ENCODE measurements at regions not wholly inside any gene's neighbourhood (a gene's known extent, or its start where the extent isn't known, plus 50 kb on each side); places are given as distances from the start of the nearest gene placed in this dataset.

GRCh38 chrX:34332334-34332733 lies 200.2 kb upstream of the FAM47A start:
- TF ChIP-seq CTCF (conservative IDR thresholded peaks at IDR 0.05; ENCODE audit: low read length) (no peak), EZH2phosphoT487 (IDR thresholded peaks at IDR 0.05; ENCODE audit: borderline replicate concordance) (no peak)
